GM21360 (cell line): ENCODE measurements at regions not wholly inside any gene's neighbourhood (a gene's known extent, or its start where the extent isn't known, plus 50 kb on each side); places are given as distances from the start of the nearest gene placed in this dataset.
"Not testable (repeated sequence)": the region's sequence is repeated elsewhere in the genome, so short reads cannot be mapped to it uniquely, and the experiment has no call there.

Experiments
- ATAC-seq: cut with Tn5 transposase; IDR thresholded peaks from one replicate; pipeline ENCODE4 v1.9.1; 2021; ENCODE audit warnings: mild to moderate bottlenecking, moderate library complexity; ENCODE audit not compliant: unreplicated experiment

- no peak for ATAC-seq
Measured at GRCh38 chr19:28578208-28578607, 634.7 kb downstream of the UQCRFS1 start.

GRCh38 chr19:28577666-28578065, 635.3 kb downstream of the UQCRFS1 start:
- ATAC-seq: no peak

- ATAC-seq: no peak
Measured at GRCh38 chr19:28577233-28577632, 635.7 kb downstream of the UQCRFS1 start.

GRCh38 chr19:28575816-28576215, 637.1 kb downstream of the UQCRFS1 start:
- no peak for ATAC-seq

- not testable (repeated sequence) for ATAC-seq
Measured at GRCh38 chr19:28575312-28575711, 637.6 kb downstream of the UQCRFS1 start.

GRCh38 chr19:28574212-28574611, 638.7 kb downstream of the UQCRFS1 start:
- no peak for ATAC-seq

- ATAC-seq: no peak
Measured at GRCh38 chr19:28569132-28570131, 643.5 kb downstream of the UQCRFS1 start.

- ATAC-seq: no peak
Measured at GRCh38 chr19:28567834-28568233, 645.1 kb downstream of the UQCRFS1 start.

- no peak for ATAC-seq
Measured at GRCh38 chr19:28563964-28564921, 648.7 kb downstream of the UQCRFS1 start.

- no peak for ATAC-seq
Measured at GRCh38 chr19:28560786-28561185, 652.2 kb downstream of the UQCRFS1 start.

GRCh38 chr19:28558783-28559182, 654.2 kb downstream of the UQCRFS1 start:
- no peak for ATAC-seq

- ATAC-seq: no peak
Measured at GRCh38 chr19:28556371-28556770, 656.6 kb downstream of the UQCRFS1 start.

- ATAC-seq: no peak
Measured at GRCh38 chr19:28555317-28555716, 657.6 kb downstream of the UQCRFS1 start.

GRCh38 chr19:28554321-28555091, 658.4 kb downstream of the UQCRFS1 start:
- no peak for ATAC-seq

GRCh38 chr19:28553764-28554163, 659.2 kb downstream of the UQCRFS1 start:
- ATAC-seq: no peak

- ATAC-seq: no peak
Measured at GRCh38 chr19:28553005-28553404, 659.9 kb downstream of the UQCRFS1 start.

GRCh38 chr19:28549680-28550277, 663.2 kb downstream of the UQCRFS1 start:
- no peak for ATAC-seq

- no peak for ATAC-seq
Measured at GRCh38 chr19:28546148-28546685, 666.7 kb downstream of the UQCRFS1 start.

- not testable (repeated sequence) for ATAC-seq
Measured at GRCh38 chr19:28545397-28545796, 667.6 kb downstream of the UQCRFS1 start.
